GM18861 (cell line): ENCODE measurements at regions not wholly inside any gene's neighbourhood (a gene's known extent, or its start where the extent isn't known, plus 50 kb on each side); places are given as distances from the start of the nearest gene placed in this dataset.
"Not testable (repeated sequence)": the region's sequence is repeated elsewhere in the genome, so short reads cannot be mapped to it uniquely, and the experiment has no call there.

Experiments used
- ATAC-seq: cut with Tn5 transposase; IDR thresholded peaks from one replicate; pipeline ENCODE4 v1.9.1; 2021; ENCODE audit not compliant: unreplicated experiment

- not testable (repeated sequence) for ATAC-seq
These were observed 724.3 kb downstream of the TTLL7 start for GRCh38 chr1:83274656-83275055.

DNA sequence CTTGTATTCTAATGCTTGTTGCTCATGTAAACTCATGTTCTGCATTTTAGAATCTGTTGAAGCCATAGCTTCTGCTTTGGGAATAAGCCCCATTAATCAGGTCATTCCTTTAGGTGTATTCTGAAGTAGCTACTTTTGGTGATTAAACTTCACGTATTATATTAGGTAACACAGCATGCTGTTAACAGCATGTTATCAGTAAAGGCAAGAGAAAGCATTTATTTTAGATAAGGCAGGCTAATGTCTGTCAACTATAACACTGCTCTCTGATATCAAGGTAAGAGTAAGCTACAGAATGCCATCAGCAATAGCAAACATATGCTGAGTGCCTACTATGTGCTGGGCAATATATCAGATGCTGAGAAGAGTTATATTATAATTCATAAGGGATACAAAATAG is 726.4 kb downstream of the TTLL7 start:
- not testable (repeated sequence) for ATAC-seq

- not testable (repeated sequence) for ATAC-seq
These were observed 727.1 kb downstream of the TTLL7 start for GRCh38 chr1:83271834-83272233.

- not testable (repeated sequence) for ATAC-seq
These were observed 728.1 kb downstream of the TTLL7 start for GRCh38 chr1:83270801-83271200.

GRCh38 chr1:83263808-83264207 is 735.1 kb downstream of the TTLL7 start:
- ATAC-seq, result not testable (repeated sequence)

DNA sequence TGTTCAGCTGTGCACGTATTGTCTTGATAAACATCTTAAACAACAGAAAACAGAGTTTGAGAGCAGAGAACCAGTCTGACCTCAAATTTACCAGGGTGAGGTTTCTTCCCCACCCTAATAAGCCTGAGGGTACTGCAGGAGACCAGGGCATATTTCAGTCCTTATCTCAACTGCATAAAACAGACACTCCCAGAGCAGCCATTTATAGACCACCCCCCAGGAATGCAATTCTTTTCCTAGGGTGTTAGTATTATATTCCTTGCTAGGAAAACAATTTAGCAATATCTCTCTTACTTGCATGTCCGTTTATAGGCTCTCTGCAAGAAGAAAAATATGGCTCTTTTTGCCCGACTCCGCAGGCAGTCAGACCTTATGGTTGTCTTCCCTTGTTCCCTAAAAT is 747.2 kb downstream of the TTLL7 start:
- ATAC-seq, result not testable (repeated sequence)

- not testable (repeated sequence) for ATAC-seq
These were observed 752.2 kb downstream of the TTLL7 start for GRCh38 chr1:83246780-83247179.

GRCh38 chr1:83244832-83245231 is 754.1 kb downstream of the TTLL7 start:
- not testable (repeated sequence) for ATAC-seq

GRCh38 chr1:83239568-83239967 is 759.4 kb downstream of the TTLL7 start:
- not testable (repeated sequence) for ATAC-seq

GRCh38 chr1:83238654-83239053 is 760.3 kb downstream of the TTLL7 start:
- not testable (repeated sequence) for ATAC-seq

DNA sequence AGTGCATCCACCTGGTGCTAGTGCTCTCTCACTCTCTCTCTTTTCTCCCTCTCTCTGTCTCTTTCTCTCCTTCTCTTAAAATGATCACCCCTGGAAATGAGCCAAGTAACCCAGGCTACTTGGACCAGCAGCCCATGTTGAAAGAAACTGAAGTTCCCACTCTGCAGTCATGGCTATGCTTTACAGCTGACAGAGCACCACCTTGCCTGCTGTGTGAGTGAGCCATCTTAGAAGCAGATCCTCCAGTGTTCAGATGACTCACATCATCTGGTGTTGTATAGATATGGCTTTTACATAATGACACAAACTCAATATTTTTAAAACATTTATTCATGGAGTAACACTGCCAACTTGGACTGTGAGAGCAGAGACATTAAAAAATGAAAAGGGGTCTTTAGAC is 779.1 kb downstream of the TTLL7 start:
- not testable (repeated sequence) for ATAC-seq

- ATAC-seq, result not testable (repeated sequence)
These were observed 780.8 kb downstream of the TTLL7 start for GRCh38 chr1:83218036-83218716.

DNA sequence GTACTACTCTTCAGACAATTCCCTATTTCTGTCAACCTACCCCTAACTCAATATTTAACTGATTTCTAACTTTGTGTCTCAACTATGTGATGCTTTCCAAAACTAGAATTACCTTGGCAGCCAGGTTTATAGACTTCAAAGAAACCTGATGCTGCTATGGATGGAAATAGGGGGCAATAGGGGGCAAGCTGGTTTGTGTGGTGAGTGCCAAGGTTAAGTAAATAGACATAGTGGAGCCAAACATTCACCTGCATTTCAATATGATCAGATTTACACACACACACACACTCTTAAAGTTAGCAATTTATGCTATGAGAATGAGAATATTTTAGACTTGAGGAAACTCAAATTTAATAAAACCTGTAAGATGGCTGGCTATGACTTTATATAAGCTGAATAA is 784.6 kb downstream of the TTLL7 start:
- not testable (repeated sequence) for ATAC-seq

DNA sequence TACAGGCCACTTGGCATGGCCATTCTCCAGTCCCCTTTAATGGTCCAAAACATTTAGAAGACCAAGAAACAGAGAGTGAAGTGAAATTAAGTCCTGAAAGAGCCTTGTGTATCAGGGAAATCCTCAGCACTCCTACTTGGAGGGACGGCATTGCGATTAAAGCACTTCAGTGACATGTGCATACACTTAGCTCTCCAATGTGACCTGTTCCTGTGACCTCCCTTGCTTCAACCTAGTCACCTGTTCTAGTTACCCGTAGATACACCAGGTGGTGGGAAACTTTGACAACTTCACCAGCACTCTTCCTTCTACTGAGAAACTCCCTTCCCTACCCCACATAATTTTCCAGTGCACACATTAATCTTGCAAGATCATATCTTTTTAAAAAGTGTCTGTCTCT is 785.3 kb downstream of the TTLL7 start:
- not testable (repeated sequence) for ATAC-seq

DNA sequence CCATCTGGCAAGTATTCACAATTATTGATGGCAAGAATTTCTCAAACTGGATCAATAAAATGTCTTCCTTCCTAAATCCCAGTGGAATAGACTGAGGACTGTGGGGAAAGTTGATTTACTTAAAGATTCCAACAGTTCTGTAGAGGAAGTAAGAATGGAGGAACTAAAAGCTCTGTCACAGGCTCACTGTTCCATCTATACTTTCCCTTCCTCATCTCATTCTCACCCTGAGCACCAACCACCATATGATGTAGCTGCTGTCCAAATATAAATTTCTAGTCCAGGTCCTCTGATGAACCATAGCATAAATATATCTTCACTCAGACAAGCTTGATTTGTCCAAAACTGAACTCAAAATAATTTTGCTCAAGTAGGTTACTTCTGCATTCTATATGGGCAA is 786.9 kb downstream of the TTLL7 start:
- not testable (repeated sequence) for ATAC-seq

DNA sequence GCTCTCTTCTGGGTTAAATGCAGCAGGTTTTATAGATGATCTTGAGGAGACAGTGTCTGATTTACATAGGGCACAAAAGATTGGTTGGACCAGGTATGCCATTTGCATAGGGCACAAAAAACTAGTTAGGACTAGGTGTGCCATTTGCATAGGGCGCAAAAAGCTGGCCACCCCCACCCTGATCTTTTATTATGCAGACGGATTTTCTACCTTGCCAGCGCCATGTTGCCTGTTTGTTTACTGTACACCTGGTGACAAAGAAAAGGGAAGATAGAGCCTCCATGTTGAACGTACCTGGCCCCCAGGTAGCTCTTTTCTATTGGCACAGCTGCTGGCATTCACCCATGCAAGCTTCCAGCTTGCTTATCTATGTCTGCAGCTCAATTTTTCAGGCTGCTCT is 790.4 kb downstream of the TTLL7 start:
- ATAC-seq, result not testable (repeated sequence)

- ATAC-seq, result not testable (repeated sequence)
These were observed 804.3 kb downstream of the TTLL7 start for GRCh38 chr1:83194610-83195009.

GRCh38 chr1:83182033-83182728 is 816.8 kb downstream of the TTLL7 start:
- ATAC-seq, result not testable (repeated sequence)

GRCh38 chr1:83180621-83181020 is 818.3 kb downstream of the TTLL7 start:
- ATAC-seq, result not testable (repeated sequence)

- not testable (repeated sequence) for ATAC-seq
These were observed 831.3 kb downstream of the TTLL7 start for GRCh38 chr1:83167634-83168033.

- ATAC-seq, result not testable (repeated sequence)
These were observed 835.0 kb downstream of the TTLL7 start for GRCh38 chr1:83163879-83164475.

DNA sequence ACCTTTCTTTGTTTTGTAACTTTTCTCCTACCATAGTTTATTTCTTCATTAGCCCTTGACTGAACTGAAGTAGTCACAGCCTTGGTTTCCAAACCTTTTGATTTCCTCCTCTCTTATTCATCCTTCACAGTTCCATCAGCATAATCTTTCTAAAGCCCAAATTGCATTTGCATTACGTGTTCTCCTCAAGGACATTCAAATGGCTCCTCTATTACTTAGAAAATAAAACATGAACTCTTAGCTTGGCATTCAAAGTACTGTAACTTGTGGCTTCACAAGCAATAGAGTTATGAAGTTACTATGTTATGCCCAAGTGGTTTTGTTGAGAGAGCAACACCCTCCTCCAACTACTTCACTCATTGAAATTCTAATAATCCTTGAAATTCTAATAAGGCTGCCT is 840.0 kb downstream of the TTLL7 start:
- not testable (repeated sequence) for ATAC-seq
